ENCODE measurements at regions not wholly inside any gene's neighbourhood (a gene's known extent, or its start where the extent isn't known, plus 50 kb on each side); places are given as distances from the start of the nearest gene placed in this dataset.
"Not testable (repeated sequence)": the region's sequence is repeated elsewhere in the genome, so short reads cannot be mapped to it uniquely, and the experiment has no call there.

DNA sequence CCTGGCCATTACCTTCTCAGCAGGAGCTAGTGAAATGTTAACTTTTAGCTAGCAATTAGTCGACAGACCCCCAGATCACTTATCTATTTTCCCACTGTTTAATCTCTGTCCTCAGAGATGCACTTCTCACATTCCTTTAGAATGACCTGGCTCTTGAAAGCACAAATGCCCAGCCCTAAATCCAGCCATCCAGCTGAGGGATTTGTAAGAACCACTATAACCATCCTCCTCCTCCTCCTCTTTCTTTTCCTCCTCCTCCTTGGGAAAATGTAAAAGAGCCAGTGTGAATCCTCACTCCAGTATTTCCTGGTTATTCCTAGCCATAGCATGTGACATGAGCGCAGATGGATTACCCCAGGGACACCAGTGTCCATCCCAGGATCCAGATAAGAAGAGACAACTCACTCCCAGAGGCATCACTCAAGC lies 124.3 kb downstream of the ENC1 start:
- Histone ChIP-seq H3K79me2 (ENCODE audit: insufficient read depth, low read length) (no peaks in the 10 kb centered on the region), H3K4me3 (ENCODE audit: low read depth in 1 of 2, low read length in 2 of 2) (no peak overlapping the region), H3K9me3 (ENCODE audit: insufficient read depth, low read length, severe bottlenecking) (no peaks in the 10 kb centered on the region), H3K27me3 (ENCODE audit: insufficient read depth, low read length, poor library complexity) (no peaks in the 10 kb centered on the region), H3K36me3 (ENCODE audit: insufficient read depth, low read length) (no peaks in the 10 kb centered on the region), H3K4me1 (ENCODE audit: insufficient read depth, low read length) (no peaks in the 10 kb centered on the region), H3K27ac (ENCODE audit: low read length) (no peak overlapping the region), H2AFZ (ENCODE audit: low read depth, low read length) (no peak overlapping the region), H3K4me2 (ENCODE audit: insufficient read depth, low read length) (no peak overlapping the region), H4K20me1 (ENCODE audit: insufficient read depth, low read length) (no peaks in the 10 kb centered on the region), H3K9ac (ENCODE audit: low read depth, low read length) (no peak overlapping the region)
- no peak for ATAC-seq (ENCODE audit: insufficient read depth, low read depth)
- DNase-seq: no peak
- TF ChIP-seq, protein P1, sequence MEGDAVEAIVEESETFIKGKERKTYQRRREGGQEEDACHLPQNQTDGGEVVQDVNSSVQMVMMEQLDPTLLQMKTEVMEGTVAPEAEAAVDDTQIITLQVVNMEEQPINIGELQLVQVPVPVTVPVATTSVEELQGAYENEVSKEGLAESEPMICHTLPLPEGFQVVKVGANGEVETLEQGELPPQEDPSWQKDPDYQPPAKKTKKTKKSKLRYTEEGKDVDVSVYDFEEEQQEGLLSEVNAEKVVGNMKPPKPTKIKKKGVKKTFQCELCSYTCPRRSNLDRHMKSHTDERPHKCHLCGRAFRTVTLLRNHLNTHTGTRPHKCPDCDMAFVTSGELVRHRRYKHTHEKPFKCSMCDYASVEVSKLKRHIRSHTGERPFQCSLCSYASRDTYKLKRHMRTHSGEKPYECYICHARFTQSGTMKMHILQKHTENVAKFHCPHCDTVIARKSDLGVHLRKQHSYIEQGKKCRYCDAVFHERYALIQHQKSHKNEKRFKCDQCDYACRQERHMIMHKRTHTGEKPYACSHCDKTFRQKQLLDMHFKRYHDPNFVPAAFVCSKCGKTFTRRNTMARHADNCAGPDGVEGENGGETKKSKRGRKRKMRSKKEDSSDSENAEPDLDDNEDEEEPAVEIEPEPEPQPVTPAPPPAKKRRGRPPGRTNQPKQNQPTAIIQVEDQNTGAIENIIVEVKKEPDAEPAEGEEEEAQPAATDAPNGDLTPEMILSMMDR (IDR thresholded peaks at IDR 0.05; ENCODE audit: borderline replicate concordance, extremely low read depth, low read length, poor library complexity, severe bottlenecking): no peak

DNA sequence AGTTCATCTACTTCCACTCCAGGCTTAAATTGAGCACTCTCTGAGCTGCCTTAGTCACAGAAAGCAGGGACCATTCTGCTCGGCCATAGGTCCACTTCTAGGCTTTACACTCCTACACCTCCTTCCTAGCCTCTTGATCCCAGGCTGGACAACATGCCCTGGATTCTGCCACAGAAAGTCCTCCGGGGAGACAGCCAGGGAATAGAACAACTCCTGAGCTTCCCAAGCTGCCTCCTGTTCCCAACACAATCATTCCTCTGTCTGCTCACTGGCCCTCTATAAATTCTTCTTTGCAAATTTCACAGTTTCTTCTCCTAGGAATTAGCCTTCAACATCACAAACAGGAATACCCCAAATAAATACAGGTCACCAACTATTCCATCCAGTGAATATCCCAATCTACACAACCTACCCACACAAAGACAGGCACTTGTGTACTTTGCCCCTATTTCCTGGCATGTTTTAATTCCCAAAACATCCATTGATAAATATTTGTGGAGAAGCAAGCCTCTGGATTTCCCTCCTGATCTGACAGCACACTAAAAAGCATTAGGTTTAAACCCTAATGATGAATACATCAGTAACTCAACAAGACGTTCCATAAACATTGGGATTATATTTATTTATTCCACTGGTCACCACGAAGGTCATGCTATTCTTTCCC lies 125.5 kb downstream of the ENC1 start:
- H3K9ac ChIP-seq (ENCODE audit: low read depth, low read length): no peak overlapping the region
- H3K4me3 ChIP-seq (ENCODE audit: low read depth in 1 of 2, low read length in 2 of 2): no peak overlapping the region
- no peak overlapping the region for H3K27ac ChIP-seq (ENCODE audit: low read length)
- no peak for DNase-seq
- TF ChIP-seq EZH2 (IDR thresholded peaks at IDR 0.05; ENCODE audit: borderline replicate concordance, low read depth, low read length, severe bottlenecking): no peak
- TF ChIP-seq, protein P1 (IDR thresholded peaks at IDR 0.05; ENCODE audit: borderline replicate concordance, extremely low read depth, low read length, poor library complexity, severe bottlenecking): no peak
- no peaks in the 10 kb centered on the region for H3K27me3 ChIP-seq (ENCODE audit: insufficient read depth, low read length, poor library complexity)
- no peak for ATAC-seq (ENCODE audit: insufficient read depth, low read depth)
- H3K4me2 ChIP-seq (ENCODE audit: insufficient read depth, low read length): no peak overlapping the region
- H4K20me1 ChIP-seq (ENCODE audit: insufficient read depth, low read length): no peaks in the 10 kb centered on the region
- no peaks in the 10 kb centered on the region for H3K9me3 ChIP-seq (ENCODE audit: insufficient read depth, low read length, severe bottlenecking)
- H2AFZ ChIP-seq (ENCODE audit: low read depth, low read length): no peak overlapping the region
- H3K4me1 ChIP-seq (ENCODE audit: insufficient read depth, low read length): no peaks in the 10 kb centered on the region
- no peaks in the 10 kb centered on the region for H3K79me2 ChIP-seq (ENCODE audit: insufficient read depth, low read length)
- H3K36me3 ChIP-seq (ENCODE audit: insufficient read depth, low read length): no peaks in the 10 kb centered on the region

GRCh38 chr5:74511770-74512169 lies 128.8 kb downstream of the ENC1 start:
- not testable (repeated sequence) for DNase-seq; ATAC-seq (ENCODE audit: insufficient read depth, low read depth)

DNA sequence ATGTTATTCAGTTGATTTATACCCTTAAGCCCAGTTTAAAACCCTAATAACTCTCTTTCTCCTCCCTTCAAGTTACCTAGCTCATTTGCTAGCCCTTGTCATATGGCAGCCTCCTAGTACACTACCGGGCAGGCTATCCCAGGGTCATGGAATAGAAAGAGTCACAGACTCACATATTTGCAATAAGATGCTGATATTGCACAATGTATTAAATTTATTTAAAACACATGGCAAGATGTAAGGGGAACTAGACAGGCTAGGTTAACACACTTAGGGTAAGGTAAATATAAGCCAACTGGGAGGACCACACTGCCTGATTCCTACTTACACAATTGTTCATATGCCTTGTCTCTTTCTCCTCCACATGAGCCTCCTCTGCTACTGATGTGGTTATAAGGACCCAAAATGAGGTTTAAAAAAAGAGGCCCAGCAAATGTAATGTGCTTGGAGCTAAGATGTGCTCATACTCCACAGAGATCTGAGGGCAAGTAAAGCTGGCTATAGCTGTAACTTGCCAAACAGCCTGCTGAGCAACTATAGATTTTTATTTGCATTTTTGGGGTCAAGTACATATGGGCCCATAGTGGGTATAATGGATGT lies 130.0 kb downstream of the ENC1 start:
- Histone ChIP-seq H3K9me3 (ENCODE audit: insufficient read depth, low read length, severe bottlenecking) (no peaks in the 10 kb centered on the region), H3K36me3 (ENCODE audit: insufficient read depth, low read length) (no peaks in the 10 kb centered on the region), H3K27me3 (ENCODE audit: insufficient read depth, low read length, poor library complexity) (no peaks in the 10 kb centered on the region), H3K27ac (ENCODE audit: low read length) (no peak overlapping the region), H3K4me1 (ENCODE audit: insufficient read depth, low read length) (no peaks in the 10 kb centered on the region), H3K4me2 (ENCODE audit: insufficient read depth, low read length) (no peak overlapping the region), H4K20me1 (ENCODE audit: insufficient read depth, low read length) (no peaks in the 10 kb centered on the region), H3K4me3 (ENCODE audit: low read depth in 1 of 2, low read length in 2 of 2) (no peak overlapping the region), H2AFZ (ENCODE audit: low read depth, low read length) (no peak overlapping the region), H3K9ac (ENCODE audit: low read depth, low read length) (no peak overlapping the region), H3K79me2 (ENCODE audit: insufficient read depth, low read length) (no peaks in the 10 kb centered on the region)
- ATAC-seq (ENCODE audit: insufficient read depth, low read depth): no peak
- no peak for DNase-seq
- TF ChIP-seq, protein P1 (IDR thresholded peaks at IDR 0.05; ENCODE audit: borderline replicate concordance, extremely low read depth, low read length, poor library complexity, severe bottlenecking): no peak
- TF ChIP-seq EZH2 (IDR thresholded peaks at IDR 0.05; ENCODE audit: borderline replicate concordance, low read depth, low read length, severe bottlenecking): no peak

More at GRCh38 chr5:74511770-74512169, 128.8 kb downstream of the ENC1 start:
- H3K36me3 ChIP-seq (ENCODE audit: insufficient read depth, low read length); H3K4me2 ChIP-seq (ENCODE audit: insufficient read depth, low read length); H3K4me3 ChIP-seq (ENCODE audit: low read depth in 1 of 2, low read length in 2 of 2); H3K9me3 ChIP-seq (ENCODE audit: insufficient read depth, low read length, severe bottlenecking); H3K27ac ChIP-seq (ENCODE audit: low read length); H4K20me1 ChIP-seq (ENCODE audit: insufficient read depth, low read length); H3K27me3 ChIP-seq (ENCODE audit: insufficient read depth, low read length, poor library complexity); H3K4me1 ChIP-seq (ENCODE audit: insufficient read depth, low read length); H3K79me2 ChIP-seq (ENCODE audit: insufficient read depth, low read length); H2AFZ ChIP-seq (ENCODE audit: low read depth, low read length); H3K9ac ChIP-seq (ENCODE audit: low read depth, low read length): not testable (repeated sequence)
